Lung microvascular endothelial cell (primary cell): ENCODE measurements at regions not wholly inside any gene's neighbourhood (a gene's known extent, or its start where the extent isn't known, plus 50 kb on each side); places are given as distances from the start of the nearest gene placed in this dataset.

Experiments used
- DNase-seq, 2 donors: peaks; one replicate each; pipeline versions ENCODE4 v3.0.0 to v3.0.0-alpha.2; 2010; ENCODE audit warnings: low read depth in 2 of 2

- DNase-seq: no peak
Observed at GRCh38 chr4:161237495-161237894, 926.3 kb downstream of the FSTL5 start.

GRCh38 chr4:161225327-161225726 lies 938.5 kb downstream of the FSTL5 start:
- no peak for DNase-seq

GRCh38 chr4:161222889-161223288 lies 940.9 kb downstream of the FSTL5 start:
- DNase-seq: no peak

- no peak for DNase-seq
Observed at GRCh38 chr4:161208564-161208963, 955.2 kb downstream of the FSTL5 start.

GRCh38 chr4:161206528-161207080 lies 957.2 kb downstream of the FSTL5 start:
- DNase-seq: no peak

- DNase-seq: no peak
Observed at GRCh38 chr4:161203865-161204264, 959.9 kb downstream of the FSTL5 start.

- no peak for DNase-seq
Observed at GRCh38 chr4:161197912-161198311, 965.9 kb downstream of the FSTL5 start.

- no peak for DNase-seq
Observed at GRCh38 chr4:161197474-161197873, 966.3 kb downstream of the FSTL5 start.

- no peak for DNase-seq
Observed at GRCh38 chr4:161189286-161190134, 974.3 kb downstream of the FSTL5 start.

GRCh38 chr4:161188578-161188977 lies 975.2 kb downstream of the FSTL5 start:
- DNase-seq: no peak

- DNase-seq: no peak
Observed at GRCh38 chr4:161187569-161187968, 976.2 kb downstream of the FSTL5 start.

GRCh38 chr4:161186750-161187149 lies 977.0 kb downstream of the FSTL5 start:
- no peak for DNase-seq

GRCh38 chr4:161186012-161186411 lies 977.8 kb downstream of the FSTL5 start:
- no peak for DNase-seq

GRCh38 chr4:161183729-161184128 lies 980.1 kb downstream of the FSTL5 start:
- DNase-seq: no peak

- DNase-seq: no peak
Observed at GRCh38 chr4:161182913-161183312, 980.9 kb downstream of the FSTL5 start.

GRCh38 chr4:161178310-161178709 lies 985.5 kb downstream of the FSTL5 start:
- no peak for DNase-seq

- DNase-seq: no peak
Observed at GRCh38 chr4:161172396-161173026, 991.3 kb downstream of the FSTL5 start.

- DNase-seq: no peak
Observed at GRCh38 chr4:161167539-161167938, 996.3 kb downstream of the FSTL5 start.

GRCh38 chr4:161160718-161161117 lies 1003.1 kb downstream of the FSTL5 start:
- no peak for DNase-seq

- DNase-seq: no peak
Observed at GRCh38 chr4:161148051-161148450, 1015.7 kb downstream of the FSTL5 start.

GRCh38 chr4:161143375-161143774 lies 1020.4 kb downstream of the FSTL5 start:
- DNase-seq: no peak

- no peak for DNase-seq
Observed at GRCh38 chr4:161134795-161135194, 1029.0 kb downstream of the FSTL5 start.
